GM18519 (cell line): ENCODE measurements at regions not wholly inside any gene's neighbourhood (a gene's known extent, or its start where the extent isn't known, plus 50 kb on each side); places are given as distances from the start of the nearest gene placed in this dataset.
A peak's percentile ranks its signal among the peaks of the same experiment; 100 is the strongest.

Experiments
- ATAC-seq: cut with Tn5 transposase; IDR thresholded peaks from one replicate; pipeline ENCODE4 v1.9.1; 2021; ENCODE audit warnings: mild to moderate bottlenecking, moderate library complexity; ENCODE audit not compliant: unreplicated experiment, low FRiP score

DNA sequence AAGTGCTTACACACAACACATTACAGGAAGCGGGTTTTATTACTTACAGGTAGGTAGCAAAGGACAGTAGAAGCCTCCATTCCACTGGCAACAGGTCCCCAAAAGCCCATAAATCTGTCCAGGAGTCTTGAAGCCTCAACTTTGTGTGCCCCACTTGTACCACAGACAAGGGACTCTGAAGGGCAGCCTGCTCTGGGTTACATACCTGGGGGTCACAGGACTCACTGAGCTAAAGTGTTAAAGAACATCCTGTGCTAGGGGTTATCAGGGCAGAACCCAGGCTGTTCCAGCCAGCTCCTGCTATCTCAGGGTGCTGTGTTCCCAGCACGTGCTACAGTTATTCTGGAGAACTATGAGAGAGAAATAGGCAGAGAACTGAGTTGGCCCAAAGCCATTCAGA, 230.9 kb upstream of the SLC10A2 start:
- no peak for ATAC-seq

DNA sequence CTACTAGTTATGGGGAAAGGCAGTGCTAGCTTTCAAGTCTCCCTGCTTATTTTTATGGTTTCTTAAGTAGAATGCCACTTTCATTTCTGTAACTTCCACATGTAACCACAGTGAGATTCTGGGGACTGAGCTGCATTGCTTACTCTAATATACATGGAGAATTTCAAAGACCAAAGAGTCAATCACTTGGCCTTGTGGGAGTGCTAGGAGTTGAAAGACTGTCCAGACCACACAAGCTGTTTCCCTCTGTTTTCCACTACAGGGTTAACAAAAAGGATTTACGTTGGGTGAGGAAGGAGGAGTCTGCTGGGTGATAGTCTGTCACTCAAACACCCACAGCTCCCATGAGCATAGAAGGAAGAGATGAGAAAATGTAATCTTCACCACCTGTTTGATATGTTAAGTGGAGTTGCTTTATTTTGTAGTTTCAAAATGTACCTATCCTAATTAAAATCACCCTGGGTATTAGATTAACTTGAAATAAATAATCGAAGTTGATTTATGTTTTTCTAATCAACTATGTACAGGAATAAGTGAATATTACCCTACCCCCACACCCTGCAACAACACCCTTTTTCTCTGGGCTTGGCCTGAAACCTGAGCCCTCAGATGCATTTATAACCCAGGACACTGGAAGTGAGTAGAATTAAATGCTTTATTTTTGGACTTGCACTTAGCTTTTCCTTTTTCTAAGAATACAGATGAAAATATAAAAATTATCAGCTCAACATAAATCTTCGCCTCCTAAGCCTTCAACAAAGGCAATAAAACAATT, 225.8 kb upstream of the SLC10A2 start:
- peak; percentile 47 for ATAC-seq

DNA sequence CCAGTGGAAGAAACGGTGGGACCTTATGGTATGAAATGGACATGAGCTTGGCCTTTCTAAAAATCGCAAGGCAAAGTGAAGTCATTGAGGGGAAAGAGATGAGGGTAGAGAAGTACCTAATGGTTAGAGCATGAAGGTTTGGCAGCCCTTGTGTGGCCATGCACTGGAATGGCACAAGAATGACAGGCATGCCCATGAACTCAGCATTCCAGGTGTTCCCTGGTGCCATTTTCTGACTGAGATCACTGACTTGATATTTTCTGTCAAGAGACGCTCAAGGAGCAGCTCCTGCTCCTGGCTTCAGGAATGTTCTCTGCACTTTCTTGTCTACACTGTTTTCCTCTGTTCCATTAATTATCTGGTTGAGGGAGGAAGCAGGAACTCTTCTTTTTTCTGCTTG, 225.0 kb upstream of the SLC10A2 start:
- ATAC-seq: no peak

DNA sequence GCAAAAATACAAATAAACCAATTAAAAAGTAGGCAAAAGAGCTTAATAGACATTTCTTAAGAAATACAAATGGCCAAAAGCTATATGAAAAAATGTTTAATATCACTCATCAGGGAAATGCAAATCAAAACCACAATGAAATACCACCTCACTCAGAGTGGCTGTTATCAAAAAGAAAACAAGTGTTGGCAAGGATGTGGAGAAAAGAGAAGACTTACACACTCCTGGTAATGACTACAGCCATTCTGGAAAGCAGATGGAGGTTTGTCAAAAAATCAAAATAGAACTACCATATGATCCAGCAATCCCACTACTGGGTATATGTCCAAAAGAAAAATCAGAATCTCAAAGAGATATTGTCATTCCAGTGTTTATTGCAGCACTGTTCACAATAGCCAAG, 223.5 kb upstream of the SLC10A2 start:
- ATAC-seq: no peak

DNA sequence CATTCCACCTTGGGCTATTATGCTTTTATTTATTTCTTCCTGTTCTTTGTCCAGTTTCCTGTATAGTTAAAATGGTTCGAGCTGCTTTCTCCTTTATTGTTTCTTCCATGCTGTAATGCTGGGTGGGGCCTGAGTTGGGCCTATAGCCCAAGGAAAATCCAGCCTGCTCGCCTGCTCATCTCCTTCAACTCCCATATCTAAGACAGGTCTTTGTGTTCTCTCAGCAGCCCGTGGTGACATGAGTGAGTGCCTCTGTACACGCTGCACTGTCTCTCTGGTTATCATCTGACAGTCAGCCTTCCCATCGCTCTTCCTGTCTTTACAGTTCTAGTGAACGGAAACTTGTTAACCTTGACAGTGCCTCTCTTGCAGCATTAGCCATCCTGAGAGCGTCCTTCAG, 221.9 kb upstream of the SLC10A2 start:
- no peak for ATAC-seq

DNA sequence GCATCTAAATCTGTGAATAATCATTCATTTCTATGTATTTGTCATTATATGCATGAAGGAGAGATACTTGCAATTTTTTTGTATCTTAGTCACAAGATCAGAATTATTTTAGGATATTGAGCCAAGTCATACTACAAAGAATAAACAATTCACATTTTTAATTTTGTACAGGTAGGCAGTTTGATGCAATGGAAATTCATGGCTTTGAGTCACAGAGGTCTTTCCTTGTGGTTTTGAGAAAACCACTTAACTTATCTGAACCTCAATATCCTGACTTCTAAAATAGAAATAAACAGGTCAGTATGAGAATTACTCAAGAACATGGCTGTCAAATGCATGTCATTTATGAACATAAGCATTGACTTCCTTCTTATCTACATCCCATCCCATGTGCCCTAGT, 221.4 kb upstream of the SLC10A2 start:
- ATAC-seq: no peak

DNA sequence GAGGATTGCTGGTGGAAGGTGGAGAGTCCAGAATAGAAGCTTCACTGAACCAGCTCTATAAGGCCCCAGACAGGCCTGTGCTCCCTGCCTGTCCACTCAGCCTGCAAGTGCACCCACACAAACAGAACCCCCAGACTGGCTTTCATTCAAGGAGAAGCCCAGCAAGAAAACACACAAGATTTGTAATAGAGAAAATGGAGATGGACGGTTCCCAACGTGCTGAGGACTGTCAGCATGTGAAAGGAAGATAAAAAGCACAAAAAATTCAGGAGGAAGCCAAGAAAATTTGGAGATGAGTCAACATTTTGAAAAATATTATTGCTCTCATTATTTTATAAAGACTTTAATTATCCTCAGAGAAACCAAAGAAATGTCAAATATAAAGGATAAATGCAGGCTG, 218.2 kb upstream of the SLC10A2 start:
- ATAC-seq: no peak

DNA sequence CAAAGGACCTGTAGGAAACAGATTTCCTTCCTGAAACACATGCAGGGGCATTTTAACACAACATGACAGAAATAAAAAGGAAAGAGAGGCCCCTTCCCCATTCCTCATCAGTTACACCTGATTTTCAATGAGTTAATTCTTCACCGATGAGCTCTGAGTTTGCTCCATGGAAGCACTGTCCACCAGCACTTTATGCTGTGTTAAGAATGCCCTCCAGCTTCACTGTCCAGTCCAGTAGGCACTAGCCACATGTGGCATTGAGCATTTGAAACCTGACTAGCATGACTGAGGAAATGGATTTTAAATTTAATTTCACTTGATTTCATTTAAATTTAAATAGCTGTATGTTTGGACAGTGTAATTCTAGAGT, 217.2 kb upstream of the SLC10A2 start:
- ATAC-seq: no peak

DNA sequence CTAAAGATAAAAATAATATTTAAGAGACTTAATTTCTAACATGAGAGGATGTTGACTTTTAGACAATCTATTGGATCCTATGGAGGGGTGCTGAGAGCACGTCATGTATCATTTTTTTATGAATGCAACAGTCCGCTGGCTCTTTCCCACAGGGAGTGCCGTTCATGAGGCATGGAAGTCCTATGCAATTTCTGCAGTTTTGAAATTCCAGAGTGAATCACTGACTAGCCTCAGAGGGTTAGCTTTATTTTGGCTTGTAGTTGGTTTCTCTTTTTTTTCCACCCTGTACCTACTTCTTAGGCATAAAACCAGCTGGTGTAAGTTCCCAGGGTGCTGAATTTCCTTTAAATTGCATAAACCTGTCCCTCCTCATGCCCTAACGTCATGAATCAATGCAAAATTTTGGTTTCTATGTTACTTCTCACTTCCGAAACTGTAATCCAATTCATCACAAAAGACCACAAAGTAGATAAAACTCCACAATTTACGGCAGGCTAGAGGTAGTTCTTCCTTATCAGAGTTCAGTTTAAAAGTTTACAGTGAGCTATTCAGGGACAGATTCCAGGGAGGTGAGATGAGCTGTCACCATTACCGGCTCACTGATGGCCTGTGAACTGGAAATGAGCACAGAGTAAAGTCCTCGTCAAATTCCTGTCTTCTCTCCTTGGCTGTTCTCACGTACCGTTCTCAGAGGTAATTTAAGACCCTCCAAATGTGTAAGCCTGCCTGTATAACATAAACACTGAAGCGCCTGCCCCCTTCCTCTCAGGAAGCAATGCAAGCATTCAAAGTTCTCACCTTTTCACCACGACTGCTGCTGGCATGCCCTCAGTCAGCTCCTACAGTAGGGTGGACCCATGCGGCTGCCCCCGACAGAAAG, 216.6 kb upstream of the SLC10A2 start:
- ATAC-seq: no peak

DNA sequence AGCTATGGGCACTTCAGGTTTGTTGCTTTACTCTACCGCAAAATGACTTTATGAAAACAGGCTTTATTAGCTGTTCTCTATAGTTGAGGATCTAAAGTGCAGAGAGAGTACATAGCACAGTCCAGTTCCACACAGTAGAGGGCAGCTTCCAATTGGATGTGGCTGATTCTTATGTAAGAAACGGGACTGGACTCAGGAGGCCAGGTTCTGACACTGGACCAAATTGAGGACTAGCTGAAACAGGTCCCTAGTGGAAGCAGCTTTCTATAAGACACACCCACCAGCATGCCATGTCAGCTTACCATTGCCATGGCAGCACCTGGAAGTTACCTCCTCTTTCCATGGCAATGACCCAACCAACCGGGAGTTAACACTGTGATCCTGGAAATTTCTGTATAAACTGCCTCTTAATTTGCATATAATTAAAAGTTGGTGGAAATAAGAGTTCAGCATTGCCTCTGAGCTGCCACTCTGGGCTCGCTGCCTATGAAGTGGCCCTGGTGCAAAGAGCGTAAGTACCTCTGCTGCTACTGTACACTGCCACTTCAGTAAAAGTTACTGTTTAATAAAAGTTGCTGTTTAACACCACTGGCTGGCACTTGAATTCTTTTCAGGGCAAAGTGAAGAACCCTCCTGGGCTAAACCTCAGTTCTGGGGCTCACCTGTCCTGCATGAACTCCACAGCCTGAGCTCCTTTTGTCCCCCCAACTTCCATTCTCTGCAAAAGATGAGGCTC, 211.9 kb upstream of the SLC10A2 start:
- no peak for ATAC-seq

DNA sequence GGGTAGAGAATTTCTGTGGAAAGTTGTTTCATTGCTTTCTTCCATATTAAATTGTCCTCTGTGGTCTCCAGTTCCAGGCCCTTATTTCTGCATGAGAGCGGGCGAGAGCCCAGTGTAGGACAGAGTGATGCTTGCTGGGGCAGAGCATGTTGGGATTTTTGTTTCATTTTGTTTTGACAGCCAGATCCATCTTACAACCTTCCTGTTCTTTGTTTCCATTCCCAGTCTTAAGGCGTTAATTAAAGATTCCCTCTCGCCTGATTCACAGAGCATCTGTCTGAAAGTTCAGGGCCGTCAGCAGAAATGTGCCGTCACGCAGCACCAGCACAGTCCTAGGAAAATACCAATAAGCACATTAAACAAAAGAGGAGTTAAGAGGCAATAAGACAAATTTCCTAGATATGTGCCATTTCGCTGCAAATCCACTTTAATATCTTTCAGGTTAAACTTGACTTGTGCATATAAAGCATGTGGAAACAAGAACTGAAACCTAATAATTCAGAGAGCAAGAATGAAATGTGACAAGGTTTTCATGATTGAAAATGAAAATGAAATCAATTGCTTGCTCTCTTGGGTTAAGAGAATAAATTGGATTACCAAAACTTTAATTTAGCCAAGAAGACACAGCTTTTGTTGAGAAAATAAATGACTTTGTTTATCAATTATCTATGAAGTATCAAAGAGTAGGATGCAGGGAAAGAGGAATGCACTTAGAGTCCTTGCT, 210.7 kb upstream of the SLC10A2 start:
- ATAC-seq: peak; percentile 91

DNA sequence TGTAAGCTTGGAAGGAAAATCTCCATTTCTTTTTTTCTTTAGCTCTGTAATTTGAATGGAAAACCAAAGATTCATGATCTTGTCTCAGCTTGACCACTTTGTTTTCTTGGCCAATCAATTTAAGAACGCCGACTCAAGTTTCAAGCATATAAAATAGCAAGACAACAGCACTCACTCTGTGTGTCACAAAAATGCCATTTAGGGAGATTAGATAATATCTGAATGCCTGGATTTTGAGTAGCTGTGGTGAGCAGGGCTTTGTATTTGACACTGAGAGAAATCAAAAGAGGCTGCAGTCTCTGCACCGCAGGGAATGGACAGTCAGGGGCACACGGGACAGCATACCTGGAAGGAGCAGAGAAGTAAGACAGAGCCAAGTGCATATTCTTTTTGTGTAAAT, 209.5 kb upstream of the SLC10A2 start:
- ATAC-seq: no peak

DNA sequence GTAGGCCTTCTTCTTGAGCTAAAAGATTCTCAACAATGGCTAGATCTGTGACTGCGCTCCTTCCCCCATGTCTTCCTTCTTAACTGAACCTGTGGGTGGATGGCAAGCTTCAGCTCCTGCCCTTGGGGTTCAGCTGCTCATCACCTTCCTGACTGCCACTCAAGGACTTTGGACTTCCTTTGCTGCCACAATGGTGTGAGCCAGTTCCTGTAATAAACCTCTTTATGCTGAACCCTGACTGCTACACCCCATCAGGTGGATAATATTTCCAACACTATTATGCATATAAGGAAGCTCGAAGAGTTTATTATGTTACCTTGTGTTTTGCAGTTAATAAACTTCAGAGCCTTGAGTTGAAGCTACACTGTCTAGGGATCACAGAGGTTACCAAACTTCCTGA, 208.9 kb upstream of the SLC10A2 start:
- no peak for ATAC-seq

DNA sequence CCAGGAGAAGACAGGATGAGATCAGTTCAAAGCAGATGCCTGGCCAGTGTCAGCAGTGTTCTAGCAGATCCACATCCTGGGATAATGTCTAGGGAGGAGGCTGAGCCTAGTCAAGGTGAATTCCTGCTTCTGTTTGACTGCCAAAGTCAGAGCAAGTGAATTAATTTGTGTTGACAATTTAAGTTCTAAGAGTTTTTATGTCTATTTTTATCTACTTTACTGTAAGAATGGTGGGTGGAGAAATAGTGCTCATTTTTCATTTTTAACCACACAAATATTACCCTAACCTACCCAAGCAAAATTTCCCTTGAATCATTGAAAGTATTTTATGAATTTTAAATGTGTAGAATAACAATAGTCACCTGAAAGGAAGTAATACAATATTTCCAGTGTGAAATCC, 207.6 kb upstream of the SLC10A2 start:
- no peak for ATAC-seq

DNA sequence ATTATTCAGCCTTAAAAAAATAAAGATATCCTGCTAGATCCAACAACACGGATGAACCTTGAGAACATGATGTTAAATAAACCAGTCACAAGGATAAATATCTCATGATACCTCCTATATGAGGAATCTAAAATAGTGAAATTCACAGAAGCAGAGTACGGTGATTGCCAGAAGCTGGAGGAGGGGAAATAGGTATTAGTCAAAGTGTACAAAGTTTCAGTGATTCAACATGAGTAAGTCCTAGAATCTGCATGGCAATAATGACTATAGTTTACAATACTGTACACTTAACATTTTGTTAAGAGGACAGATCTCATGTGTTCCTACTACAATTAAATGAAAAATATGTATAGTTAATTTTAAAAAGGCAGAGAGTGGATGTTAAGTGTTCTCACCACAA, 206.6 kb upstream of the SLC10A2 start:
- peak; percentile 64 for ATAC-seq

DNA sequence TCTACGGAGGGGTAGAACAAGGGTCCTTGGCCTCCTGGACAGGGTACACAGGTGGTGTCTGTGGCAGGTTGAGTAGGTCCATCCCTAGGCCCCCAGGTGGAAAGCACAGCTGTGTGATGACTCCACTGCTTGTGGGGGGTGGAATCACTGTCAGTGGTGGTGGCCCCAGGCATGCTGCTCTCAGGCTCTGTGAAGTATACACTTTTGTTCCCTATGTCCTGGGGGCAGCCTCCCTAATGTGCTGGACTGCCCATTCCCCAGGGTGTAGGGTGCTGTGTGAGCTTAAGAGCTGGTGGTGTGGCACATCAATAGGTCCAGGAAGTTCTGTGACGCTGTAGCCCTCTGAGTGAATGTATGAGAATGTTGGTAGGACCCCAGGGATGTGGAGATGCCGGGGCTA, 197.2 kb upstream of the SLC10A2 start:
- ATAC-seq: no peak

DNA sequence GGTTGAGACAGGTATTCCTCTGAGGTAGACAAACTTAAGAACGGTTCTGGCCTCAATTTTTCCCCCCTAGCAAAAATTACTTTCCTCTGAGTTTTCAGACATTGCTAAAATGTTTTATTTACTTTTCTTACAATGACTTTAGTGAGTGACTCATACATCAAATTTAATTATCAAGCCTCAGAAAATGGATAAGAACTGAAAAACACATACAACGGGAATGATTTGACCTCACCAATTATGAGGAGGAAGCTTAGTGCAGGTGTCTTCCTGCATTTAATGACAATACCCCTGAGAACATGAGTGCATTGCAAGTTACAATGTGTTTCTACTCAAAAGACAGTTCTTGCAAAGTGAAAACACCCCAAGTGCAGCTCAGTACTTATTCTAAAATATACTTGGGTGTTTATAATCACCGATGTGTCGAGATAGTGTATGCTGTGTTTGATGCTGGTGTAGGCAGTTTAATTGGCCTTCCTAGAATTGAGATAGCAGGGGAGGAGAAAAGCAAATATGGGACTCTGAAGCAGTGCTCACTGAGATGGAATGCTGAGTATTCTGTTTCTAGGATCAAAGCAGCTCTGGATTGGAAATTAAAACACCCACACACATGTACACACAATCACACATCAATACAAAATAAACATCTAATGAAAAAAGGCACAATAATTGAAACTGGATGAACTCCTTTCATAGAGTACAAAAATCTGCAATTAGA, 189.5 kb upstream of the SLC10A2 start:
- ATAC-seq: no peak

DNA sequence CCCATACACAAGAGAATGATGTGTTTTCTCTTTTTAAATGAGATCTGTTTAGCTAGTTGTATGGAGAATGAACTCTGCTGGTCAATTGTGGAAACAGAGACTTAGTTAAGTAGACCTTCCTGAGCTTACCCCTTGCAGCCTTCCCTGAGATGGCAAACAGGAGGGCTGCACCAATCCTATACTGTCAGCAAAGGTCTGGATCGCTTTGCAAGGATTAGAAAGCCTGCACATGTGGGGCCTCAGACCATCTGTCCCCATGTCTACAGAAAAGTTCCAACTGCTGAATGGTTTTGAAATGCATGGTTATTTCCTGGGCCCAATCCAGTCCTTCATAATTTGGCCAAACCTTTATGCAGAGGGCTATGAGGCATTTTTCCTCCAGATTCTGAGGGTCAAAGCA, 183.9 kb upstream of the SLC10A2 start:
- ATAC-seq: no peak

DNA sequence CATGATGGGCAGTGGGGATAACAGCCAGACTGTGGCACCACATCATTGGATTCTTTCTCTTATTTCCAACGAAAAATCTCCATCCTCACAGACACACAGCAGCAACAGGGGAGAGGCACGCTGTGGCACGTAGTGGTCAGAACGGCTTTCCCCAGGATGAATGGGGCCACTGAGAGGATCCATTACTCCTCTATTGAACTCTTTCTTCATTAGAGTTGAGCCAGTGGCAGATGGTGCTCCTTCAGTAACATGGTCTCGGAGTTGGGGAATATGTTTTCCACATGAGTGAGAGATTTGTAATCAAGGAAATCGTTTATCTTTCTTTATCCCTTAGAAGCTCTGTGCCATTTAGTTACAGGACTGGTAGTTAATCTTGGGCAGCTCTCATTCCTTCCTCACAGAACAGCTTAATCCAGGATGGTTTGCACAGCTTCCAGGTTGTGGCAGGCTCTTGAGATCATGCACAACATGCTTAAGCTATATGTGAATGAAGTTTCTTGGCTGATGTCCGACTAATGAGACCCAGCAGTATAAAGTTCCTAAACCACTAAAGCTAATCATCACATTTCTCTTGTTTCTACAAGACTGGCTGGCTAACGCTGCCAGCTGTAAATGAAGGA, 180.5 kb upstream of the SLC10A2 start:
- ATAC-seq: no peak

DNA sequence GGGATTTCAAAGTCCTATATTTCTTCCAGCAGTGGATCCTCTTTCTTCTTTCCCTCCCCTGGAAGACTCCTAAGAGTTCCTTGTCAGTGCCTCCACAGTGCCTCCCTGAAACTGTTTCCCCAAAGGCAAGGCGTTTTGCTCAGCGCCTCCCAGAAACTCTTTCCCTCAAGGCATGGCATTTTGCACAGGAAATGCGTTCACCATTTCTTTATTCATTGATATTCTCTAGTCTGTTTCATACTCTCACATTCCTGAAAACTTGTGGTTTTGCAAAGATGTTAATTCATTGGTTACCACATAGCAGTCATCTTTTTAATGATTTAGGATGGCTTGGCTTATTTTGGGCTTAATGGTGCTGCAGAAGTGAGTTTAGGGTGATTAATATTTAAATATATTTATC, 177.3 kb upstream of the SLC10A2 start:
- ATAC-seq: no peak
